Loucy (cell line): ENCODE measurements at regions not wholly inside any gene's neighbourhood (a gene's known extent, or its start where the extent isn't known, plus 50 kb on each side); places are given as distances from the start of the nearest gene placed in this dataset.

Experiments
- CTCF ChIP-seq: fragments of 200-600 bp; sonication (generic); conservative IDR thresholded peaks from 2 replicates; pipeline ENCODE4 v1.5.1; 2014; ENCODE audit warnings: mild to moderate bottlenecking, antibody characterized with exemption, low read length
- EZH2phosphoT487 ChIP-seq: fragments of 200-600 bp; IDR thresholded peaks from 2 replicates; pipeline ENCODE4 v1.6.1; 2018; ENCODE audit warnings: antibody characterized with exemption, mild to moderate bottlenecking, moderate library complexity, borderline replicate concordance

GRCh38 chr14:104366931-104367865 lies 212.4 kb upstream of the C14orf180 start:
- TF ChIP-seq CTCF (no peak), EZH2phosphoT487 (no peak)
